ENCODE measurements at regions not wholly inside any gene's neighbourhood (a gene's known extent, or its start where the extent isn't known, plus 50 kb on each side); places are given as distances from the start of the nearest gene placed in this dataset.

DNA sequence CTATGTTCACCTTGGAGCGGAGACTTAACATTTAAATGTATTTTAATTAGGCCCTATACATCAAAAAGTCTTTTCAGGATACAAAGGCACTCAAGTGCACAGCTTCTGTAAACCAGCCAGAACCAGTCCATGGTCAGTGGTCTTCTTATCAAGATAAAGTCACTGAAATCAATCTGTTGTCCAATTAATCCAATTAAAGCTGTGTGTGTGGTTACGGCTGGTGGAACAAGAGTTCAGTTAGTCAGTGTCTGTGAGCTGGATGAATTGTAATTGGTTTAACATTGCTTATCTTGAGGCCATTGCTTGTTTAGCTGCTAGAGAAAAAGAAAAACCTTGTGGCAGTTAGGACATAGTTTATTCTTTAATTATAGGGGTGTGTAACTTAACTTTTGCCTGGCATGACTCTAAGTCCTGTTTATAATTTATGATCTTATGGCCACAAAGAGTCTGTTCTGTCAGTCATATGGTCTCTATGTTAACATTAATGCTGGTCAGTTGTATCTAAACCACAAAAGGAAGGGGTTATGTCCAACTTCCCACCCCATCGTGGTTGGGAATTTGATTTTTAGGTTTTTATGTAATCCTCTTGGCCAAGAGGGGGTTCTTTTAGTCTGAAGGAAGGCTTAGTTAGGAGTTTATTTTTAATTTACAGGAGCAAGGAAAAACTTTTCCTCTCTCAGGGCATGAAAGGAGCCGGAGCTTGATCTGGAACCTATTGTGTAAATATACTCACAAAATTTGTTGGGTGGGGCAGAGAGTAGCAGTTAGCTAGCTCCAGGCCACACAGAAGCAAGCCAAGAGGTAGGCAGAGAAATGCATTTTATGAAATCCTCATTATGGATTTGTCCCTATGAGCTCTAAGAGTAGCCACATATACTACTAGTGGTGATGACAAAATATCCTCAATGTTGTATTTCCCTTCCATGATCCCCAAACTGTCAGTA, 665.7 kb upstream of the ACTRT1 start:
- CTCF ChIA-PET = no interaction called here

DNA sequence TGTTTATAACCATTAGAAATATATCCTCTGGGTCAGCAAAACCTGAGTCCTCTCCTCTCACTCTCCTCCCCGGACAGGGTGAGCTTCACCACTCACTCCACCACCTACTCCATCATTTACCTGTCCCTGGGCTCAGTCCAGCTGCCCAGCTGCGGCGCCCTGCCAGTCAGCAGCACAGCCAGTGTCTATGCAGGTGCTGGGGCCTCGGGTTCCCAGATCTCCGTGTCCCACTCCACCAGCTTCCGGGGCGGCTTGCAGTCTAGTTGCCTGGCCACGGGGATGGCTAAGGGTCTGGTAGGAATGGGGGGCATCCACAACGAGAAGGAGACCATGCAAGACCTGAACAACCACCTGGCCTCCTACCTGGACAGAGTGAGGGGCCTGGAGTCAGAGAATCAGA, 662.2 kb upstream of the ACTRT1 start:
- 100% methylated on average over 4 of the region's 9 CpGs for WGBS (ENCODE audit: insufficient coverage)

More for the DNA sequence above, 665.7 kb upstream of the ACTRT1 start:
- POLR2A ChIA-PET = no interaction called here
- Mint-ChIP-seq H3K4me3 (no peak overlapping the region), H3K4me1 (no peaks in the 10 kb centered on the region), H3K9me3 (ENCODE audit: insufficient read depth) (no peaks in the 10 kb centered on the region), H3K27ac (no peak overlapping the region), H3K27me3 (no peaks in the 10 kb centered on the region)
- Histone ChIP-seq H3K9me3 (ENCODE audit: control extremely low read depth in 1 of 3, control insufficient read depth in 2 of 3, insufficient read depth in 1 of 3, low read length in 2 of 3) (no peaks in the 10 kb centered on the region), H3K9ac (ENCODE audit: low read length) (no peak overlapping the region), H2AFZ (ENCODE audit: insufficient read depth, low read depth, low read length, poor library complexity, severe bottlenecking) (no peak overlapping the region), H3K36me3 (replicated peaks in 1 of 2; ENCODE audit: control extremely low read depth in 1 of 2, control insufficient read depth in 1 of 2, extremely low read depth in 1 of 2, insufficient read depth in 2 of 2, low read length in 1 of 2) (no peaks in the 10 kb centered on the region), H4K20me1 (ENCODE audit: control insufficient read depth, insufficient read depth, low read length, poor library complexity, severe bottlenecking) (no peaks in the 10 kb centered on the region), H3K27me3 (replicated peaks in 1 of 4; ENCODE audit: control extremely low read depth in 1 of 4, control insufficient read depth in 3 of 4, insufficient read depth in 4 of 4, low read length in 3 of 4) (no peaks in the 10 kb centered on the region), H3K4me1 (ENCODE audit: control insufficient read depth in 2 of 2, insufficient read depth in 2 of 2, low read length in 2 of 2) (no peaks in the 10 kb centered on the region), H3K79me2 (ENCODE audit: control insufficient read depth, insufficient read depth, low read length) (no peaks in the 10 kb centered on the region), H3K4me3 (ENCODE audit: control extremely low read depth in 1 of 5, extremely low read depth in 1 of 5, insufficient read depth in 1 of 5, low read depth in 2 of 5, low read length in 4 of 5) (no peak overlapping the region), H3K4me2 (replicated peaks; ENCODE audit: low read depth, low read length, poor library complexity, severe bottlenecking) (no peak overlapping the region), H3K27ac (ENCODE audit: low read length in 2 of 2) (no peak overlapping the region)
- no peak for DNase-seq
- TF ChIP-seq, protein P1, sequence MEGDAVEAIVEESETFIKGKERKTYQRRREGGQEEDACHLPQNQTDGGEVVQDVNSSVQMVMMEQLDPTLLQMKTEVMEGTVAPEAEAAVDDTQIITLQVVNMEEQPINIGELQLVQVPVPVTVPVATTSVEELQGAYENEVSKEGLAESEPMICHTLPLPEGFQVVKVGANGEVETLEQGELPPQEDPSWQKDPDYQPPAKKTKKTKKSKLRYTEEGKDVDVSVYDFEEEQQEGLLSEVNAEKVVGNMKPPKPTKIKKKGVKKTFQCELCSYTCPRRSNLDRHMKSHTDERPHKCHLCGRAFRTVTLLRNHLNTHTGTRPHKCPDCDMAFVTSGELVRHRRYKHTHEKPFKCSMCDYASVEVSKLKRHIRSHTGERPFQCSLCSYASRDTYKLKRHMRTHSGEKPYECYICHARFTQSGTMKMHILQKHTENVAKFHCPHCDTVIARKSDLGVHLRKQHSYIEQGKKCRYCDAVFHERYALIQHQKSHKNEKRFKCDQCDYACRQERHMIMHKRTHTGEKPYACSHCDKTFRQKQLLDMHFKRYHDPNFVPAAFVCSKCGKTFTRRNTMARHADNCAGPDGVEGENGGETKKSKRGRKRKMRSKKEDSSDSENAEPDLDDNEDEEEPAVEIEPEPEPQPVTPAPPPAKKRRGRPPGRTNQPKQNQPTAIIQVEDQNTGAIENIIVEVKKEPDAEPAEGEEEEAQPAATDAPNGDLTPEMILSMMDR (IDR thresholded peaks at IDR 0.05) = no peak
- no peak for TF ChIP-seq EZH2 (IDR thresholded peaks at IDR 0.05; ENCODE audit: borderline replicate concordance, insufficient read depth, low read depth, low read length, poor library complexity, severe bottlenecking)
- no peak for ATAC-seq (ENCODE audit: low read depth)
- WGBS (ENCODE audit: insufficient coverage) = no CpG with 5 or more reads among the region's 4 CpGs
- intact Hi-C loops (cut with micrococcal nuclease) = no loop called here

More for the DNA sequence above, 662.2 kb upstream of the ACTRT1 start:
- Mint-ChIP-seq H3K9me3 (ENCODE audit: insufficient read depth) (no peaks in the 10 kb centered on the region), H3K4me3 (no peak overlapping the region), H3K4me1 (no peaks in the 10 kb centered on the region), H3K27ac (no peak overlapping the region), H3K27me3 (no peaks in the 10 kb centered on the region)
- no peak for TF ChIP-seq EZH2 (IDR thresholded peaks at IDR 0.05; ENCODE audit: borderline replicate concordance, insufficient read depth, low read depth, low read length, poor library complexity, severe bottlenecking)
- TF ChIP-seq, protein P1 (IDR thresholded peaks at IDR 0.05) = no peak
- H3K4me3 ChIP-seq (ENCODE audit: control extremely low read depth in 1 of 5, extremely low read depth in 1 of 5, insufficient read depth in 1 of 5, low read depth in 2 of 5, low read length in 4 of 5) = no peak overlapping the region
- H4K20me1 ChIP-seq (ENCODE audit: control insufficient read depth, insufficient read depth, low read length, poor library complexity, severe bottlenecking) = no peaks in the 10 kb centered on the region
- CTCF ChIA-PET = no interaction called here
- intact Hi-C loops (cut with micrococcal nuclease) = no loop called here
- H3K4me2 ChIP-seq (replicated peaks; ENCODE audit: low read depth, low read length, poor library complexity, severe bottlenecking) = no peak overlapping the region
- H3K9me3 ChIP-seq (ENCODE audit: control extremely low read depth in 1 of 3, control insufficient read depth in 2 of 3, insufficient read depth in 1 of 3, low read length in 2 of 3) = no peaks in the 10 kb centered on the region
- no peaks in the 10 kb centered on the region for H3K27me3 ChIP-seq (replicated peaks in 1 of 4; ENCODE audit: control extremely low read depth in 1 of 4, control insufficient read depth in 3 of 4, insufficient read depth in 4 of 4, low read length in 3 of 4)
- POLR2A ChIA-PET = no interaction called here
- no peaks in the 10 kb centered on the region for H3K79me2 ChIP-seq (ENCODE audit: control insufficient read depth, insufficient read depth, low read length)
- H3K9ac ChIP-seq (ENCODE audit: low read length) = no peak overlapping the region
- H2AFZ ChIP-seq (ENCODE audit: insufficient read depth, low read depth, low read length, poor library complexity, severe bottlenecking) = no peak overlapping the region
- H3K36me3 ChIP-seq (replicated peaks in 1 of 2; ENCODE audit: control extremely low read depth in 1 of 2, control insufficient read depth in 1 of 2, extremely low read depth in 1 of 2, insufficient read depth in 2 of 2, low read length in 1 of 2) = no peaks in the 10 kb centered on the region
- DNase-seq (no peak), ATAC-seq (ENCODE audit: low read depth) (no peak)
- H3K27ac ChIP-seq (ENCODE audit: low read length in 2 of 2) = no peak overlapping the region
- no peaks in the 10 kb centered on the region for H3K4me1 ChIP-seq (ENCODE audit: control insufficient read depth in 2 of 2, insufficient read depth in 2 of 2, low read length in 2 of 2)
